Astrocyte (in vitro differentiated cells and primary cell): ENCODE measurements at regions not wholly inside any gene's neighbourhood (a gene's known extent, or its start where the extent isn't known, plus 50 kb on each side); places are given as distances from the start of the nearest gene placed in this dataset.

Source experiments
- DNase-seq: peaks from one replicate; pipeline ENCODE4 v3.0.0-alpha.2; 2010; ENCODE audit warnings: low read depth
- FAIRE-seq: peaks from 2 replicates; lab custom pipeline; 2011; peaks lifted over from hg19 to GRCh38; lab: Jason Lieb, UNC
- H2AFZ ChIP-seq: 2 replicates; pipeline ENCODE4 v1.6.0; 2012; ENCODE audit warnings: low read depth, low read length, inconsistent platforms
- H3K27ac ChIP-seq: 2 replicates; pipeline ENCODE4 v1.5.1; 2011; ENCODE audit warnings: low read depth, low read length, inconsistent platforms
- H3K27me3 ChIP-seq: 2 replicates; pipeline ENCODE4 v1.6.0; 2011; ENCODE audit warnings: low read length, inconsistent platforms; ENCODE audit not compliant: insufficient read depth
- H3K36me3 ChIP-seq: 2 replicates; pipeline ENCODE4 v1.5.1; 2011; ENCODE audit warnings: low read length, inconsistent platforms; ENCODE audit not compliant: insufficient read depth
- H3K4me1 ChIP-seq: 2 replicates; pipeline ENCODE4 v1.5.1; 2011; ENCODE audit warnings: low read length, inconsistent platforms; ENCODE audit not compliant: insufficient read depth
- H3K4me2 ChIP-seq: 2 replicates; pipeline ENCODE4 v1.6.0; 2012; ENCODE audit warnings: low read length, inconsistent platforms
- H3K4me3 ChIP-seq: 2 replicates; pipeline ENCODE4 v1.5.1; 2011; ENCODE audit warnings: low read depth, mild to moderate bottlenecking, low read length, inconsistent platforms; ENCODE audit not compliant: insufficient read depth
- H3K79me2 ChIP-seq: 2 replicates; pipeline ENCODE4 v1.6.0; 2012; ENCODE audit warnings: mild to moderate bottlenecking, low read length, inconsistent platforms; ENCODE audit not compliant: insufficient read depth
- H3K9ac ChIP-seq: 2 replicates; pipeline ENCODE4 v1.6.0; 2012; ENCODE audit warnings: mild to moderate bottlenecking, low read length, inconsistent platforms
- H3K9me3 ChIP-seq: 2 replicates; pipeline ENCODE4 v1.5.1; 2012; ENCODE audit warnings: low read depth, mild to moderate bottlenecking, low read length, inconsistent platforms; ENCODE audit not compliant: insufficient read depth
- H4K20me1 ChIP-seq: 2 replicates; pipeline ENCODE4 v1.6.0; 2012; ENCODE audit warnings: low read length, inconsistent platforms; ENCODE audit not compliant: insufficient read depth
- H3K27ac Mint-ChIP-seq: one replicate; pipeline ENCODE4 v1.8.0; 2021; ENCODE audit warnings: mild to moderate bottlenecking, mixed read lengths; ENCODE audit not compliant: unreplicated experiment
- H3K27me3 Mint-ChIP-seq: one replicate; pipeline ENCODE4 v1.8.0; 2021; ENCODE audit warnings: low read depth, mixed read lengths; ENCODE audit not compliant: unreplicated experiment
- H3K36me3 Mint-ChIP-seq: one replicate; pipeline ENCODE4 v1.8.0; 2021; ENCODE audit warnings: low read depth, mixed read lengths; ENCODE audit not compliant: unreplicated experiment
- H3K4me1 Mint-ChIP-seq: one replicate; pipeline ENCODE4 v1.8.0; 2021; ENCODE audit warnings: low read depth, mixed read lengths; ENCODE audit not compliant: unreplicated experiment
- H3K4me3 Mint-ChIP-seq: one replicate; pipeline ENCODE4 v1.8.0; 2021; ENCODE audit warnings: mild to moderate bottlenecking, moderate library complexity, mixed read lengths; ENCODE audit not compliant: unreplicated experiment
- H3K9me3 Mint-ChIP-seq: one replicate; pipeline ENCODE4 v1.8.0; 2021; ENCODE audit warnings: mild to moderate bottlenecking, mixed read lengths; ENCODE audit not compliant: unreplicated experiment
- EZH2 ChIP-seq: IDR thresholded peaks from 2 replicates; pipeline ENCODE4 v1.6.1; 2012; ENCODE audit warnings: mild to moderate bottlenecking, low read length, inconsistent platforms; ENCODE audit not compliant: insufficient read depth
- TF ChIP-seq, protein P1 (sequence below): IDR thresholded peaks from 2 replicates; pipeline ENCODE4 v1.5.1; 2011; ENCODE audit warnings: low read depth, mild to moderate bottlenecking, inconsistent platforms, low read length, moderate library complexity; ENCODE audit not compliant: insufficient read depth

DNA sequence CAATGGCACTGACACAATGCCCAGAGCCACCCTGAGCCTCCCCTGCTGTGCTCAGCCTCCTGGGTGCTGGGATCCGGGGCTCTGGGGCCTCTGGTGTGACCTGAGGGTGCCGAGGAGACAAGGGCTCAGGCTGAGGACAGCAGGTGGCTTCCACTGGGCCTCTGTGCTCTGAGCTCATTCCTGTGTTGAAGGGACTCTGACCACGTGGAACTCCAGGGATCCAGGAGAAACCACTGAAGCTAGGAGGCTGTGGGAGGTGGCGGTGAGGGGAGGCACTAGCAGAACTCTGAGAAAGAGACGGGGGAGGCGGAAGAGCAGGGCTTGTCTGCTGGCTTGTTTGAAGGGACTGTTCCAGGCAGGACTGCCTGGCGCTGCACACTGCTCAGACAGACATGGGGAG, 318.7 kb upstream of the IRX1 start:
- no peaks in the 10 kb centered on the region for H3K4me1 ChIP-seq
- no peak overlapping the region for H3K4me2 ChIP-seq
- H3K4me1 Mint-ChIP-seq, result peaks cover 2% of the 10 kb centered on the region
- H3K9me3 Mint-ChIP-seq, result peaks cover 4% of the 10 kb centered on the region
- no peaks in the 10 kb centered on the region for H4K20me1 ChIP-seq
- no peak overlapping the region for H3K27ac ChIP-seq
- no peaks in the 10 kb centered on the region for H3K27me3 ChIP-seq
- H3K27me3 Mint-ChIP-seq, result peaks cover 52% of the 10 kb centered on the region
- H3K36me3 ChIP-seq, result no peaks in the 10 kb centered on the region
- H3K4me3 Mint-ChIP-seq, result no peak overlapping the region
- no peak for DNase-seq
- no peaks in the 10 kb centered on the region for H3K79me2 ChIP-seq
- no peak overlapping the region for H2AFZ ChIP-seq
- no peak overlapping the region for H3K4me3 ChIP-seq
- FAIRE-seq, result no peak
- no peak overlapping the region for H3K9ac ChIP-seq
- TF ChIP-seq, protein P1, sequence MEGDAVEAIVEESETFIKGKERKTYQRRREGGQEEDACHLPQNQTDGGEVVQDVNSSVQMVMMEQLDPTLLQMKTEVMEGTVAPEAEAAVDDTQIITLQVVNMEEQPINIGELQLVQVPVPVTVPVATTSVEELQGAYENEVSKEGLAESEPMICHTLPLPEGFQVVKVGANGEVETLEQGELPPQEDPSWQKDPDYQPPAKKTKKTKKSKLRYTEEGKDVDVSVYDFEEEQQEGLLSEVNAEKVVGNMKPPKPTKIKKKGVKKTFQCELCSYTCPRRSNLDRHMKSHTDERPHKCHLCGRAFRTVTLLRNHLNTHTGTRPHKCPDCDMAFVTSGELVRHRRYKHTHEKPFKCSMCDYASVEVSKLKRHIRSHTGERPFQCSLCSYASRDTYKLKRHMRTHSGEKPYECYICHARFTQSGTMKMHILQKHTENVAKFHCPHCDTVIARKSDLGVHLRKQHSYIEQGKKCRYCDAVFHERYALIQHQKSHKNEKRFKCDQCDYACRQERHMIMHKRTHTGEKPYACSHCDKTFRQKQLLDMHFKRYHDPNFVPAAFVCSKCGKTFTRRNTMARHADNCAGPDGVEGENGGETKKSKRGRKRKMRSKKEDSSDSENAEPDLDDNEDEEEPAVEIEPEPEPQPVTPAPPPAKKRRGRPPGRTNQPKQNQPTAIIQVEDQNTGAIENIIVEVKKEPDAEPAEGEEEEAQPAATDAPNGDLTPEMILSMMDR, result no peak
- no peak for TF ChIP-seq EZH2
- H3K27ac Mint-ChIP-seq, result no peak overlapping the region
- H3K9me3 ChIP-seq, result peaks cover 4% of the 10 kb centered on the region
- H3K36me3 Mint-ChIP-seq, result no peaks in the 10 kb centered on the region

DNA sequence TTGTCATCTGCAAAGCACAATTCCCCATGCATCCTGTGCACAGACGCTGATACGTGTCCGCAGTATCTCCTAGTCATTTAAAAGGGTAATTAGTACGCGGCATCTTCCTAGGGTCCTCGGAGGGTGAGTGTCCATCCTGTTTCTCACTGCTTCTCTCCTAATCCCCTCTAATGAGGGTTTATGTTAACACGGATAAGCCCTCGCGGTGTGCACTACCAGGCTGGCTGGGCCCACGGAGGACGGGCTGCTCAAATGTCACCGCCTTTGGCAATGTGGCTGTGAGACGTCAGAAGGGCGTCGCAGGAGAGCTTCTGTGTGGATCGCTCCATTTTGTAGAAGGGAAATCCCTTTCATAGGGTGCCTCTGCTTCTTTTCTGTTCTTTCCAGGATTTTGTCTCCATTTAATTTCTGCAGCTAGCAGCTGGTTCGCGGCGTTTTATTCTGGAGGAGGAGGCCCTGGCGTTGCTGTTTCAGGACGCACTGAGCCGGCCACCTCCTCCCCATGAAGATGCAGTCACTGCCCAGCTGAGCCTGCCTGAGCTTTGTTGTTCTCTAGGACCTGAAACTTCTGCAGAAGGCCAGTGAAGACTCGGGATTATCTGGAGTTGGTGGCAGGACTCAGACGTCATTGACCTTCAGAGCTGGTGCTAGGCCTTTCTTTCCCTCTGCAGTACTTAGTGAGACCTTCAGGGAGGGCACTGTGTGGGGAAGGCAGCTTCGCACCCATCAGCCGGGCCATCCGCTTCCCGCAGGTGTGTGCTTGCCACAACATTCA, 326.1 kb upstream of the IRX1 start:
- Mint-ChIP-seq H3K4me3 (no peak overlapping the region), H3K27me3 (peaks cover 48% of the 10 kb centered on the region), H3K27ac (no peak overlapping the region), H3K4me1 (no peaks in the 10 kb centered on the region), H3K9me3 (no peaks in the 10 kb centered on the region), H3K36me3 (no peaks in the 10 kb centered on the region)
- FAIRE-seq (no peak), DNase-seq (no peak)
- H3K9ac ChIP-seq, result no peak overlapping the region
- H3K4me3 ChIP-seq, result no peak overlapping the region
- no peaks in the 10 kb centered on the region for H4K20me1 ChIP-seq
- H3K27me3 ChIP-seq, result no peaks in the 10 kb centered on the region
- H3K79me2 ChIP-seq, result no peaks in the 10 kb centered on the region
- no peak overlapping the region for H3K27ac ChIP-seq
- H3K9me3 ChIP-seq, result peaks cover 8% of the 10 kb centered on the region
- TF ChIP-seq EZH2, result no peak
- no peak overlapping the region for H3K4me2 ChIP-seq
- H3K4me1 ChIP-seq, result no peaks in the 10 kb centered on the region
- H3K36me3 ChIP-seq, result no peaks in the 10 kb centered on the region
- H2AFZ ChIP-seq, result no peak overlapping the region

DNA sequence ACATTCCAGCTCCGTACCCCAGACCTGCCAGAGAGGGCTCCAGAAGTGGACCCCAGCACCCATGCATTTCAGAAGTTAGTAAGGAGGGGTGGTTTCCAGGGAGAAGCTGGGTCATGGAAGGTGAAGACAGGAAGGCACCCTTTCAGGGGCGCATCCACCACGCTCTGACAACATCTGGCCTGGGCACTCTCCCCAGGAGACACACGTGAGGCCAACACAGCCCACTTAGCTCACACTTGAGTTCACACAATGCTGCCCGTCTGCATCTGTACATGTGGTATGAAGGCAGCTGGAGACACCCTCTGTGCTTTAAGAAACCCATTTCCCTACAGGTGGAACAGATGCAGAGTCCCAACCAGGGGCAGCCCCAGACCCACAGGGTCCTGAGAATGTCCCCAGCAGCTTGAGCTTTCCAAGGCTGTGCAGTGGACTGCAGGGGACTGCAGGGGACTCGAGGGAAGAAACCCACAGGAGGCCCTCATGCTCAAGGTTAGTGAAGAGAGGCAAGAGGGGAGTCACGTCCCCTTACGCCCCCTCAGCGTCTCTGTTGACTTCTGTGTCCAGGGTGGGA, 326.8 kb upstream of the IRX1 start:
- DNase-seq, result no peak
- Histone ChIP-seq H3K4me1 (no peaks in the 10 kb centered on the region), H4K20me1 (no peaks in the 10 kb centered on the region), H3K27ac (no peak overlapping the region), H3K36me3 (no peaks in the 10 kb centered on the region), H3K79me2 (no peaks in the 10 kb centered on the region), H3K4me3 (no peak overlapping the region), H3K27me3 (no peaks in the 10 kb centered on the region), H3K4me2 (no peak overlapping the region), H2AFZ (no peak overlapping the region), H3K9me3 (peaks cover 8% of the 10 kb centered on the region), H3K9ac (no peak overlapping the region)
- FAIRE-seq, result no peak
- Mint-ChIP-seq H3K4me3 (no peak overlapping the region), H3K9me3 (no peaks in the 10 kb centered on the region), H3K4me1 (no peaks in the 10 kb centered on the region), H3K27me3 (peaks cover 42% of the 10 kb centered on the region), H3K27ac (no peak overlapping the region), H3K36me3 (no peaks in the 10 kb centered on the region)
- TF ChIP-seq, protein P1, result no peak
- no peak for TF ChIP-seq EZH2
